CD4-positive, CD25-positive, alpha-beta regulatory T cell (primary cell): ENCODE measurements at regions not wholly inside any gene's neighbourhood (a gene's known extent, or its start where the extent isn't known, plus 50 kb on each side); places are given as distances from the start of the nearest gene placed in this dataset.
"Not testable (repeated sequence)": the region's sequence is repeated elsewhere in the genome, so short reads cannot be mapped to it uniquely, and the experiment has no call there.

Experiments
- ATAC-seq, 2 donors: fragments of 150-1000 bp; cut with Tn5 transposase; one replicate each; pipeline ENCODE4 v1.10.0; 2021; ENCODE audit warnings: low read depth in 2 of 2, moderate number of reproducible peaks in 2 of 2, moderate library complexity in 1 of 2
- DNase-seq, 3 donors: peaks; one replicate each; pipeline versions ENCODE4 v3.0.0 to v3.0.0-alpha.2; 2012 to 2022; ENCODE audit warnings: mixed read lengths in 1 of 3
- H3K27ac ChIP-seq: one replicate; pipeline ENCODE4 v1.7.0; 2013; ENCODE audit warnings: mild to moderate bottlenecking, low read length; ENCODE audit not compliant: insufficient read depth, poor library complexity, severe bottlenecking
- H3K27me3 ChIP-seq: one replicate; pipeline ENCODE4 v1.7.0; 2013; ENCODE audit warnings: low read length; ENCODE audit not compliant: control insufficient read depth, insufficient read depth
- H3K36me3 ChIP-seq: one replicate; pipeline ENCODE4 v1.7.0; 2013; ENCODE audit warnings: mild to moderate bottlenecking, low read length, moderate library complexity; ENCODE audit not compliant: control insufficient read depth, insufficient read depth
- H3K4me1 ChIP-seq: 2 replicates; pipeline ENCODE4 v1.7.0; 2013; ENCODE audit warnings: mild to moderate bottlenecking, low read length; ENCODE audit not compliant: insufficient read depth, control insufficient read depth, poor library complexity, severe bottlenecking
- H3K4me3 ChIP-seq: one replicate; pipeline ENCODE4 v1.7.0; 2013; ENCODE audit warnings: low read depth, mild to moderate bottlenecking, low read length, moderate library complexity
- H3K9me3 ChIP-seq, 2 experiments: 1 replicate in 1 of 2; 2 replicates in 1 of 2; pipeline ENCODE4 v1.7.0; 2013; ENCODE audit warnings: low read length in 2 of 2, mild to moderate bottlenecking in 1 of 2, moderate library complexity in 1 of 2; ENCODE audit not compliant: control insufficient read depth in 2 of 2
- H3K27ac Mint-ChIP-seq, 3 donors: one replicate each; pipeline ENCODE4 v1.8.0; 2020 to 2022; ENCODE audit warnings: mild to moderate bottlenecking in 3 of 3, mixed read lengths in 3 of 3, moderate library complexity in 2 of 3
- H3K27me3 Mint-ChIP-seq: one replicate; pipeline ENCODE4 v1.8.0; 2022; ENCODE audit warnings: mild to moderate bottlenecking, mixed read lengths
- H3K36me3 Mint-ChIP-seq: one replicate; pipeline ENCODE4 v1.8.0; 2020; ENCODE audit warnings: mixed read lengths
- H3K4me1 Mint-ChIP-seq, 4 donors: one replicate each; pipeline ENCODE4 v1.8.0; 2020 to 2022; ENCODE audit warnings: mixed read lengths in 4 of 4, mild to moderate bottlenecking in 1 of 4
- H3K4me3 Mint-ChIP-seq, 4 donors: one replicate each; pipeline ENCODE4 v1.8.0; 2020 to 2022; ENCODE audit warnings: mild to moderate bottlenecking in 4 of 4, mixed read lengths in 4 of 4, moderate library complexity in 3 of 4
- H3K9me3 Mint-ChIP-seq, 7 donors: one replicate each; pipeline ENCODE4 v1.8.0; 2020 to 2022; ENCODE audit warnings: mixed read lengths in 7 of 7, mild to moderate bottlenecking in 3 of 7, moderate library complexity in 2 of 7

DNA sequence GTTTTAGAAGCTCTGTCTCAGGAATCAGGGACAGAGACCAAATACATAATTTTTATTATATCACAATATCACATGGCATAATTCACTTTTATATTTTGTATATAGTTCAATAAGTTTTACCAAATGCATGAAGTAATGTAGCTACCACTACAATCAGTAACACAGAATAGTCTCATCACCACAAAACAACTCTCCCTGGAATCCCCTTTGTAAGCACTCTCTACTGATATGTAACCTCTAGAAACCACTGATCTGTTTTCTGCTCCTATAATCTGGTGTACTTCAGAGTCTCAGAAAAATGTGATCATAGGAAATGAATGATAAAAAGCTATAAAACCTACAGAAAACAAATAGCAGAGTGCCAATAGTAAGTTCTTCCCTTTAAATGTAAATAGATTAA lies 1465.9 kb downstream of the SPATA31A7 start:
- DNase-seq, H3K4me1 ChIP-seq, H3K27ac ChIP-seq, H3K27me3 ChIP-seq, H3K4me1 Mint-ChIP-seq, H3K4me3 Mint-ChIP-seq, H3K27me3 Mint-ChIP-seq, ATAC-seq, H3K27ac Mint-ChIP-seq, H3K9me3 Mint-ChIP-seq, H3K36me3 Mint-ChIP-seq, H3K9me3 ChIP-seq, H3K4me3 ChIP-seq, H3K36me3 ChIP-seq: not testable (repeated sequence)

DNA sequence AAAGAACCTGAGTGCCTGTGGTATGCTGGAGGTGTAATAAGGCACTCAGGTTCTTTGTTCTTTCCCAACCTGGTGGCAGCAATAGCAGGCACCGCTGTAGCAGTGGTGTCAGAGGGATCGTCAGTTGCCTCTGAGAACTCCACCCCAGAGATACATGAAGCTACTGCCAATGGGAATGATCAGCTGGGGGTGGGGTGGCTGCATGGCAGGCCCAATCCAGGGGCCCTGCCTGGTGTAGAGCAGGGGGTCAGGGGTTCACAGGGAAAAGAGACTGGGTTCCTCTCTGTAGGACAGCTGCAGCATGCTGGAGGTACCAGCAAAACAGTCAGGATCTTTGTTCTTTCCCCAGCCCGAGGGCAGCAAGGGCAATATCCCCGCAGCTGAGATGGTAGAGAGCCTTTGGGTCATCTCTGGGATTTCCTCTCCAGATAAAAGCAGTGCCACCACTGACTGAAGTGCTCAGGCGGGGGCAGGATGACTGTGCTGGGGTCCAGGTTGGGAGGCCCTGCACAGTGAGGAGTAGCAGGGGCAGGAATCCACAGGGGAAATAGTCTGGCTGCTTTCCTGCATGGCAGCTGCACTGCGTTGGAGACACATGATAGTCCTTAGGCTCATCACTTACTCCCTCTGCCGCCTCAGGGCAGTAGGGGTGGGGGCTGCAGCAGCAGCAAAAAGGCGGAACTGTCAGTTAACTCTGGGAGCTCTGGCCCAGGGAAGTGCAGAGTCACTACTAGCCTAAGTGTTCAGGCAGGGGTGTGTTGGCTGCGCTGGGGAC lies 1473.1 kb downstream of the SPATA31A7 start:
- not testable (repeated sequence) for ATAC-seq, H3K27ac Mint-ChIP-seq, DNase-seq, H3K9me3 ChIP-seq, H3K36me3 Mint-ChIP-seq, H3K9me3 Mint-ChIP-seq, H3K36me3 ChIP-seq, H3K27me3 Mint-ChIP-seq, H3K4me3 Mint-ChIP-seq, H3K27ac ChIP-seq, H3K4me1 ChIP-seq, H3K27me3 ChIP-seq, H3K4me1 Mint-ChIP-seq, H3K4me3 ChIP-seq

DNA sequence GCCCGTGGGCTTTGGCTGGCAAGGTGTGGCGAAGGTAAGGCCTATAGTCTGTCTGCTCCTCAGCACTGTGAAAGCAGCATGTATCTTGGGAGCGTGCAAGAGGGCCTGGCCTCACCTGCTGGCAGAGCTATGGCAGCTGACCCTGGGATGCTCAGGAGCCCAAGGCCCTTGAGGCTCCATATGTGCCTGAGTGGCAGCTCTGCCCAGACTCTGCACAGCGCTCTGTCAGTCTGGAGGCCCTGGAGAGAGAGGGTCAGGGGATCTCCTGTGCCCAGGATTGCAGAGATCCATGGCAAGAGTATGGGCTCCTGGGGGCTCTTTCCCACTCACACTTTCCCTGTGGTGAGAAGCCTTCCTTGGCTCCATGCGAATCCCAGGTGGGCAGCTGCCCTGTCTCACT lies 1473.7 kb downstream of the SPATA31A7 start:
- H3K4me1 Mint-ChIP-seq, H3K4me3 ChIP-seq, H3K9me3 ChIP-seq, H3K9me3 Mint-ChIP-seq, H3K36me3 Mint-ChIP-seq, H3K4me3 Mint-ChIP-seq, H3K27ac Mint-ChIP-seq, H3K27me3 Mint-ChIP-seq, H3K27ac ChIP-seq, H3K27me3 ChIP-seq, H3K36me3 ChIP-seq, H3K4me1 ChIP-seq, DNase-seq: not testable (repeated sequence)
- ATAC-seq: peak in 1 of 2 donors; percentile 18

DNA sequence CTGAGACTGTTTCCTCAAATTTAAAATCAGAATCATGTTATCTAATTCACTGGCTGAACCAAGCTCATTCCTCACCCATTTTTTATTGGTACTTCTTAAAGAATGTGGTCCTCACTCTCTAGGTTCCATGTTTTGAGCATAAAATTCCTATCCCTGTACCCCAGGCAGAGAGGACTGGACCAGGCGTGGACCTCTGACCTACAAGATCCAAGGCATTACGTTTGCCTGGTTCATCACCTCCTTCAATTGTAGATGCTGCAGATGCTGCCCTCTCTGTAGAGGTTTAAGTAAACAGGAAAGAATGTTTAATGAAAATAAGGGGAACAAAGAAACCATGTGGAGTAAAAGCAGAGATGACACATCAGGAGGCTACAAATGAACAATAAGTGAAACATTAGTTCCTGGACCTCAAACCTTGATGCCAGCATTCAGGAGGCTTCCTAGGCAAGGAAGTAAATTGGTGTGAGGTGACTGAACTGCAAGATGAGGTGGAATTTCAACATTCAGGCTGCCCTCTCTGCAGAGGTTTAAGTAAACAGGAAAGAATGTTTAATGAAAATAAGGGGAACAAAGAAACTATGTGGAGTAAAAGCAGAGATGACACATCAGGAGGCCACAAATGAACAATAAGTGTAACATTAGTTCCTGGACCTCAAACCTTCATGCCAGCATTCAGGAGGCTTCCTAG lies 1477.4 kb downstream of the SPATA31A7 start:
- not testable (repeated sequence) for H3K4me1 ChIP-seq, H3K9me3 ChIP-seq, H3K27me3 Mint-ChIP-seq, H3K4me1 Mint-ChIP-seq, H3K36me3 Mint-ChIP-seq, ATAC-seq, DNase-seq, H3K9me3 Mint-ChIP-seq, H3K27ac ChIP-seq, H3K4me3 Mint-ChIP-seq, H3K4me3 ChIP-seq, H3K27ac Mint-ChIP-seq, H3K36me3 ChIP-seq, H3K27me3 ChIP-seq

DNA sequence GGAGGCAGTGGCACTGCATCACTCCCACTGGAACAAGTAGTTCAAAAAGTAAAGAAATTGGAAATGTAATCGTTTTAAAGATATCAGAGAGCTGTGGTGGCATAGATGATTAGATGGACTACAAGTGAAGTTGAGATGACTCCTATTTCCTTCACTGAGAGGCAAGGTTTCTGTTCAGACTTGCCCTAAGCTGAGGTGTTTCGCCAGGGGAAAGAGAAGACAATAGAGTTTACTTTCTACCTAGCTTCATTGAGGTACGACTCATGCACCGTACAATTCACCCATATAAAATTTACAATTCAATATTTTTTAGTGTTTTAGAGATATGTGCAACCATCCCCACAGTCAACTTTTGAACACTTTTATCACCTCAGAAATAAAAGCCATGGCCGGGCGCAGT lies 1487.2 kb downstream of the SPATA31A7 start:
- H3K4me1 Mint-ChIP-seq, DNase-seq, H3K4me3 ChIP-seq, H3K36me3 ChIP-seq, ATAC-seq, H3K4me1 ChIP-seq, H3K9me3 Mint-ChIP-seq, H3K36me3 Mint-ChIP-seq, H3K9me3 ChIP-seq, H3K27ac ChIP-seq, H3K4me3 Mint-ChIP-seq, H3K27ac Mint-ChIP-seq, H3K27me3 ChIP-seq, H3K27me3 Mint-ChIP-seq: not testable (repeated sequence)

DNA sequence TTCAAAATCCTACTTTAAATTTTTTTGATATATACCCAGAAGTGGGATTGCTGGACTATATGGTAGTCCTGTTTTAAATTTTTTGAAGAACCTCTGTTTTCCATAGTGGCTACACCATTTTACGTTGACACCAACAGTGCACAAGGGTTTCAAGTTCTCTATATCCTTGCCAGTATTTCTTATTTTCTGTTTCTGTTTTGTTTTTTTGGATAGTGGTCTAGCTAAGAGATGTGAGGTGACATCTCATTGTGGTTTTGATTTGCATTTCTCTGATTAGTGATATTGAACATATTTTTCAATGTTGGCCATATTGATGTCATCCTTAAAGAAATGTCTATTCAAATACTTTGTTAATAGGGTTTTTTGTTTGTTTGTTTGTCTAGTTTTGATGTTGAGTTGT lies 1488.5 kb downstream of the SPATA31A7 start:
- H3K27ac Mint-ChIP-seq, H3K9me3 ChIP-seq, H3K4me3 ChIP-seq, H3K4me1 ChIP-seq, H3K36me3 Mint-ChIP-seq, H3K27me3 ChIP-seq, H3K9me3 Mint-ChIP-seq, DNase-seq, H3K36me3 ChIP-seq, H3K4me3 Mint-ChIP-seq, ATAC-seq, H3K27me3 Mint-ChIP-seq, H3K27ac ChIP-seq, H3K4me1 Mint-ChIP-seq: not testable (repeated sequence)

DNA sequence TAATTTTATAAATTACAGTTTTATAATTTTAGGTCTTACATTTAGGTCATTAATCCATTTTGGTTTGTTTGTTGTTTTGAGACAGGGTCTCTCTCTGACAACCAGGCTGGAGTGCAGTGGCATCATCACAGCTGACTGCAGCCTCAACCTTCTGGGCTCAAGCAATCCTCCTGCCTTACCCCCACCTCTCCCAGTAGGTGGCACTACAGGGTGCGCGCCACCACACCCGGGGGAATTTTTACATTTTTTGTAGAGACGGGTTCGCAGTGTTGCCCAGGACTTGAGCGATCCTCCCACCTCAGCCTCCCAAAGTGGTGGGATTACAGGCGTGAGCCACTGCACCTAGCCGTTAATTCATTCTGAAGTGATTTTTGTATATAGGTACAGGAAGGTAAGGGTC lies 1489.2 kb downstream of the SPATA31A7 start:
- not testable (repeated sequence) for H3K36me3 ChIP-seq, H3K36me3 Mint-ChIP-seq, DNase-seq, H3K4me3 Mint-ChIP-seq, ATAC-seq, H3K27me3 ChIP-seq, H3K9me3 Mint-ChIP-seq, H3K4me1 ChIP-seq, H3K9me3 ChIP-seq, H3K27ac Mint-ChIP-seq, H3K4me1 Mint-ChIP-seq, H3K27me3 Mint-ChIP-seq, H3K4me3 ChIP-seq, H3K27ac ChIP-seq
